DND-41 (cell line): ENCODE measurements at regions not wholly inside any gene's neighbourhood (a gene's known extent, or its start where the extent isn't known, plus 50 kb on each side); places are given as distances from the start of the nearest gene placed in this dataset.

Experiments
- ATAC-seq: fragments of 200-7000 bp; cut with Tn5 transposase; 3 replicates; pipeline ENCODE4 v1.9.1; 2021; ENCODE audit warnings: low read depth; ENCODE audit not compliant: insufficient read depth
- DNase-seq: peaks from one replicate; pipeline ENCODE4 v3.0.0-alpha.2; 2020
- H2AFZ ChIP-seq: 2 replicates; pipeline ENCODE4 v1.6.0; 2012; ENCODE audit warnings: low read depth, low read length
- H3K27ac ChIP-seq: 2 replicates; pipeline ENCODE4 v1.5.1; 2012; ENCODE audit warnings: low read length, inconsistent platforms
- H3K27me3 ChIP-seq: fragments of 200-600 bp; sonication (generic); 2 replicates; pipeline ENCODE4 v1.6.0; 2012; ENCODE audit warnings: low read length, mild to moderate bottlenecking, inconsistent platforms; ENCODE audit not compliant: insufficient read depth, poor library complexity
- H3K36me3 ChIP-seq: 2 replicates; pipeline ENCODE4 v1.5.1; 2012; ENCODE audit warnings: low read length, inconsistent platforms; ENCODE audit not compliant: insufficient read depth
- H3K4me1 ChIP-seq: 2 replicates; pipeline ENCODE4 v1.5.1; 2012; ENCODE audit warnings: mild to moderate bottlenecking, low read length; ENCODE audit not compliant: insufficient read depth
- H3K4me2 ChIP-seq: 2 replicates; pipeline ENCODE4 v1.6.0; 2012; ENCODE audit warnings: mild to moderate bottlenecking, moderate library complexity, low read length, inconsistent platforms; ENCODE audit not compliant: insufficient read depth
- H3K4me3 ChIP-seq, 2 experiments: fragments of 200-600 bp in 1 of 2; shearing (Covaris generic) in 1 of 2; 2 replicates each; pipeline ENCODE4 v1.5.1; 2012 to 2016; ENCODE audit warnings: inconsistent platforms in 2 of 2, low read length in 2 of 2, mild to moderate bottlenecking in 2 of 2, low read depth in 1 of 2, moderate library complexity in 1 of 2
- H3K79me2 ChIP-seq: 2 replicates; pipeline ENCODE4 v1.6.0; 2012; ENCODE audit warnings: low read length, inconsistent platforms; ENCODE audit not compliant: insufficient read depth
- H3K9ac ChIP-seq: 2 replicates; pipeline ENCODE4 v1.6.0; 2012; ENCODE audit warnings: low read depth, mild to moderate bottlenecking, inconsistent platforms, low read length, moderate library complexity
- H3K9me3 ChIP-seq: 2 replicates; pipeline ENCODE4 v1.5.1; 2012; ENCODE audit warnings: low read length, moderate library complexity, mild to moderate bottlenecking, inconsistent platforms; ENCODE audit not compliant: insufficient read depth, severe bottlenecking
- H4K20me1 ChIP-seq: 2 replicates; pipeline ENCODE4 v1.6.0; 2012; ENCODE audit warnings: low read length; ENCODE audit not compliant: insufficient read depth
- EZH2 ChIP-seq: IDR thresholded peaks from 3 replicates; pipeline ENCODE4 v1.6.1; 2012; ENCODE audit warnings: borderline replicate concordance, low read depth, mild to moderate bottlenecking, moderate library complexity, low read length, inconsistent platforms; ENCODE audit not compliant: severe bottlenecking
- TF ChIP-seq, protein P1 (sequence below): IDR thresholded peaks from 2 replicates; pipeline ENCODE4 v1.5.1; 2012; ENCODE audit warnings: borderline replicate concordance, low read length, moderate library complexity, mild to moderate bottlenecking; ENCODE audit not compliant: poor library complexity, severe bottlenecking; ENCODE audit errors: extremely low read depth

DNA sequence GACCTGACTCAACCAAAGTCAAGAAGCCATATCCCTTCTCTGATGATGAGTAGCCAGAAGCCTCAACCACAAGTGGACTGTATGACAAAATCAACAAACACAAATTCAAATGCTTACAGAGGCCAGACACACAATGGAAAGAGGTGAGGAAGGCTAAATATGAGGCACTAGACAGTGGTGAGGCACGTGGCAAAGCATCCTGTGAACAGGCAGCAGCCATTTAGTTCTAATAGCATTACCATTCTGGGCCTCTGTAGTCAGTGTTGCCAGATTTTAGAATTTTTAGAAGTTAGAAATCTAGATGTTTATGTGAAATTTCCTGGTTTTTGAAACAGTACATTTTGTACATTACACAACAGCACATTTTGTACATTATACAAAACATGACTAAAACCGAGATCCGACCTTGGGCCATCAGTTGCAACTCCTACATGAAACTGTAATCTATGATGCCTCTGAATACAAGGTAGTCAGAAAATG lies 403.3 kb downstream of the COG6 start:
- Histone ChIP-seq H3K4me3 (no peak overlapping the region), H3K4me2 (no peak overlapping the region), H3K36me3 (no peaks in the 10 kb centered on the region), H3K9me3 (no peaks in the 10 kb centered on the region), H4K20me1 (no peaks in the 10 kb centered on the region), H3K4me1 (no peaks in the 10 kb centered on the region), H2AFZ (no peak overlapping the region), H3K27me3 (peaks cover 2% of the 10 kb centered on the region), H3K9ac (no peak overlapping the region), H3K27ac (no peak overlapping the region), H3K79me2 (no peaks in the 10 kb centered on the region)
- ATAC-seq = no peak
- TF ChIP-seq EZH2 = no peak
- TF ChIP-seq, protein P1, sequence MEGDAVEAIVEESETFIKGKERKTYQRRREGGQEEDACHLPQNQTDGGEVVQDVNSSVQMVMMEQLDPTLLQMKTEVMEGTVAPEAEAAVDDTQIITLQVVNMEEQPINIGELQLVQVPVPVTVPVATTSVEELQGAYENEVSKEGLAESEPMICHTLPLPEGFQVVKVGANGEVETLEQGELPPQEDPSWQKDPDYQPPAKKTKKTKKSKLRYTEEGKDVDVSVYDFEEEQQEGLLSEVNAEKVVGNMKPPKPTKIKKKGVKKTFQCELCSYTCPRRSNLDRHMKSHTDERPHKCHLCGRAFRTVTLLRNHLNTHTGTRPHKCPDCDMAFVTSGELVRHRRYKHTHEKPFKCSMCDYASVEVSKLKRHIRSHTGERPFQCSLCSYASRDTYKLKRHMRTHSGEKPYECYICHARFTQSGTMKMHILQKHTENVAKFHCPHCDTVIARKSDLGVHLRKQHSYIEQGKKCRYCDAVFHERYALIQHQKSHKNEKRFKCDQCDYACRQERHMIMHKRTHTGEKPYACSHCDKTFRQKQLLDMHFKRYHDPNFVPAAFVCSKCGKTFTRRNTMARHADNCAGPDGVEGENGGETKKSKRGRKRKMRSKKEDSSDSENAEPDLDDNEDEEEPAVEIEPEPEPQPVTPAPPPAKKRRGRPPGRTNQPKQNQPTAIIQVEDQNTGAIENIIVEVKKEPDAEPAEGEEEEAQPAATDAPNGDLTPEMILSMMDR = no peak
- no peak for DNase-seq

DNA sequence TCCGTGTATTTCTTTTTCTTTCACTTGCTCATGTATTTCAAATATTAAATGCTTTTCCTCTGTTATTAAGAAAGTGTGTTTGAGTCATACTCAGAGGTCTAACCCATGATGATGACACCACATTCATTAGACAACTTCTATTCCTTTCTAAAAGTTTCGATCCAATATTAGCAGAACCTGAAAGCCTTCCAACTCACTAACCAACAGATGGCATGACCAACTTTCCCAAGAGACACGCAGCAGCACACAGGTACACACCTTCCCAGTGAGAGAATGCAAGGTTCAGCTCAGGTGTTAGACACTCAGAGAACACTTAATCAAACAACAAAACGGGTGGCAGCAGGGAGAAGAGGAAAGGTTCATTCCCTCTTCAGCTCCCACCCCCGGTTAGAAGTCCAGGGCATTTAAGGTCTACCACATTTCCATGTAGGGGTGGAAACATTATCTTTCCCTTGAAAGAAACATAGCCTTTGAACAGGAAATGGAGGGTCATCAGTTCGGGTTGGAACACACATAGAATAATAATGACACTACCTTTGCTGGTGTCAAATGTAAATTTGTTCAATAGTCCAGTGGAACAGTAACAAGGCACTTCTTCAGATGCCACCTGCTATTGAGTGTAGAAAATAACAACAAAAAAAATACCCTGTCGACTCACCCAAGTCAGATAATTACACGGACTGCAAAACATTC lies 404.2 kb downstream of the COG6 start:
- Histone ChIP-seq H3K79me2 (no peaks in the 10 kb centered on the region), H3K9me3 (no peaks in the 10 kb centered on the region), H3K4me3 (no peak overlapping the region), H2AFZ (no peak overlapping the region), H4K20me1 (no peaks in the 10 kb centered on the region), H3K9ac (no peak overlapping the region), H3K4me2 (no peak overlapping the region), H3K27ac (no peak overlapping the region), H3K4me1 (no peaks in the 10 kb centered on the region), H3K27me3 (peaks cover 2% of the 10 kb centered on the region), H3K36me3 (no peaks in the 10 kb centered on the region)
- TF ChIP-seq, protein P1 = no peak
- no peak for TF ChIP-seq EZH2
- no peak for ATAC-seq
- DNase-seq = no peak

DNA sequence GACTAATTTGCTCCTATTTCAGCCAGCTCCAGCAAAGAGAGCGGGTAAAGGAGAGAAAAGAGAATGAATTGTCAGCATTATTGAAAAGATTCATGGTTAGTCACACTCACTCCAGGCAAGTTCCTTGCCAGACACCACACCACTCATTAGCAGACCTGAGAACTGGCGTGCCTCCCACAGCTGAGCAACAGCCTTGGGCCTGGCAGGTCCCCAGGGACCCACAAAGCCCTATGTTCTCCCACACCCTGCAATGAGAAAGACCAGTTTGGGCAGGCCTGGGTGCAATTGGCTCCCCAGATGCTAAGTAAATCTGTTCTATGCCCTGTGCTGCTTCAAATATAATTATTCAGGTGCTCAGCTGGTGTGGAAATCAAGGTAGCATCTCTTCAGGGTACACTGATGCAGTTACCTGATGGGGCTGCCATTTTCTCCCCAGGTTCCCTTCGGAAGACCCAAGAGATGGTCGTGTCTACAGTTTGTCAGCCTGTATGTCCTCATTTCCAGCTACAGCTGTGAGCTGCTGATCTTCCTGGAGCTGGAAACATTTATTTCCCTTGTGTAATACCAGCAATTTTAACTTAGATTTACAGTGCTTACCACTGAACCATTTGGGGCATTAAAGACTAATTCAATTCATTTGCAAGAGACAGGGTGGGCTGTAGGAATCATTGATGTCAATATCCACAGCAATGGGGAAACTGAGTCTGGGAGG lies 405.0 kb downstream of the COG6 start:
- Histone ChIP-seq H4K20me1 (no peaks in the 10 kb centered on the region), H2AFZ (no peak overlapping the region), H3K4me3 (no peak overlapping the region), H3K4me2 (no peak overlapping the region), H3K9me3 (no peaks in the 10 kb centered on the region), H3K36me3 (no peaks in the 10 kb centered on the region), H3K4me1 (no peaks in the 10 kb centered on the region), H3K27me3 (peaks cover 2% of the 10 kb centered on the region), H3K9ac (no peak overlapping the region), H3K27ac (no peak overlapping the region), H3K79me2 (no peaks in the 10 kb centered on the region)
- ATAC-seq (no peak), DNase-seq (no peak)
- TF ChIP-seq, protein P1 = no peak
- no peak for TF ChIP-seq EZH2
